HL-60 (cell line): ENCODE measurements at regions not wholly inside any gene's neighbourhood (a gene's known extent, or its start where the extent isn't known, plus 50 kb on each side); places are given as distances from the start of the nearest gene placed in this dataset.

Experiments used
- DNase-seq, 2 experiments: peaks; one replicate each; pipeline ENCODE4 v3.0.0-alpha.2; 2010 to 2020; ENCODE audit warnings: low read depth in 1 of 2, low spot score in 1 of 2
- H3K27ac ChIP-seq: fragments of 250-450 bp; sonication (Bioruptor Pico); replicated peaks from 2 replicates; pipeline ENCODE4 v1.5.1; 2020; ENCODE audit warnings: mild to moderate bottlenecking, moderate library complexity
- H3K27me3 ChIP-seq: fragments of 250-450 bp; sonication (Bioruptor Pico); 2 replicates; pipeline ENCODE4 v1.5.1; 2021; ENCODE audit warnings: mild to moderate bottlenecking, moderate library complexity; ENCODE audit not compliant: insufficient read depth, poor library complexity, severe bottlenecking
- H3K4me3 ChIP-seq: replicated peaks from 2 replicates; pipeline ENCODE4 v1.5.1; 2011; ENCODE audit warnings: mild to moderate bottlenecking, control low read depth, low read length; ENCODE audit not compliant: insufficient read depth
- CTCF ChIP-seq: IDR thresholded peaks from one replicate; pipeline ENCODE4 v1.5.1; 2011; ENCODE audit warnings: low read length, control low read depth, inconsistent platforms; ENCODE audit not compliant: insufficient read depth
- GABPA ChIP-seq: IDR thresholded peaks from 2 replicates; pipeline ENCODE4 v1.6.1; 2012; ENCODE audit warnings: low read depth
- POLR2AphosphoS5 ChIP-seq: IDR thresholded peaks from 2 replicates; pipeline ENCODE4 v1.6.1; 2012; ENCODE audit warnings: low read depth
- REST ChIP-seq: IDR thresholded peaks from 2 replicates; pipeline ENCODE4 v1.6.1; 2012; ENCODE audit warnings: low read depth; ENCODE audit not compliant: insufficient replicate concordance
- SPI1 ChIP-seq: IDR thresholded peaks from 2 replicates; pipeline ENCODE4 v1.6.1; 2012; ENCODE audit warnings: low read depth, mild to moderate bottlenecking, borderline replicate concordance

DNA sequence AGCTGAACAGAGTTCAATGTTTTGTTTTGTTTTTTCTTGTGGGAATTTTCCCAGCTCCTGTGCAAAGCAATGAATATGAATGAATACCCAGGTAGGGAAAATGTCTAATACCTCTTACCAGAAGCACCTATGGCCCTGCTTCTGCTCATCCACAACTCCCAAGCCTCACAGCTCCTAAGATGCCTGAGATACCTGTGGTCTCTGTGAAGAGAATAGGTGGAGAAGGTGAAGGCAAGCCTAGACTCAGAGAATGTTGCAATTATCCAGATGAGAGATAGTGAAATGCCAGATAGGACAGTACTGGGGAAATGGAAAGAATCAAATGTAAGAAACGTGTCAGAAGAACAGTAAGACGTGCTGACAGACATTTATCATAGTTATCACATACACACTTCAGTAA lies 70.2 kb upstream of the NOCT start:
- no peak for TF ChIP-seq GABPA
- TF ChIP-seq CTCF = no peak
- TF ChIP-seq POLR2AphosphoS5 = no peak
- no peak for TF ChIP-seq REST
- TF ChIP-seq SPI1 = no peak
- Histone ChIP-seq H3K4me3 (no peak overlapping the region), H3K27me3 (no peaks in the 10 kb centered on the region), H3K27ac (no peak overlapping the region)
- DNase-seq = no peak

GRCh38 chr4:138943893-138944292 lies 71.7 kb upstream of the NOCT start:
- no peak for DNase-seq
- TF ChIP-seq GABPA (no peak), POLR2AphosphoS5 (no peak), CTCF (no peak), SPI1 (no peak)
- Histone ChIP-seq H3K27ac (no peak overlapping the region), H3K27me3 (no peaks in the 10 kb centered on the region), H3K4me3 (no peak overlapping the region)

DNA sequence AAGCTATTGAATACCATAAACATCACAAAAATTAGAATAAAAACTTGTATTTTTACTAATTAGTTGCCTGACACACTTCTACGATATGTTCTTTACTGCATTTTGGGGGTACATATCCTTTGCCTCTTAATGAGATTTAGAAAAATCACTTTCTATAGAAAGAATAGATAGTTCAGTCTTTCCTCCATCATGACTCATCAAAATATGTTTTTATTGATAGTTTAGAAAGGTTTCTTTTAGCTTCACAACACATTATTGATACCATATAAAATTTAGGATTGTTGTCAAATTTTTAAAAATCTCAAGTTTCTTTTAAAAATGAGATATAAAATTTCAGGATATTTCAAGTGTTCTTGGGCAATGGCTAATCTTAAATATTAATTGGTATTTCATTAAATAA lies 74.5 kb upstream of the NOCT start:
- H3K27ac ChIP-seq = no peak overlapping the region
- no peak for DNase-seq
- TF ChIP-seq CTCF (no peak), POLR2AphosphoS5 (no peak), GABPA (no peak), REST (no peak), SPI1 (no peak)
- no peak overlapping the region for H3K4me3 ChIP-seq
- no peaks in the 10 kb centered on the region for H3K27me3 ChIP-seq

- TF ChIP-seq POLR2AphosphoS5 = no peak
- no peak for TF ChIP-seq SPI1
- TF ChIP-seq GABPA = no peak
- TF ChIP-seq CTCF = no peak
- no peak for TF ChIP-seq REST
- no peak overlapping the region for H3K27ac ChIP-seq
- no peaks in the 10 kb centered on the region for H3K27me3 ChIP-seq
Observed at GRCh38 chr4:138939960-138940359, 75.6 kb upstream of the NOCT start.

More at GRCh38 chr4:138939960-138940359, 75.6 kb upstream of the NOCT start:
- no peak for DNase-seq
- no peak overlapping the region for H3K4me3 ChIP-seq
